GM12865 (cell line): ENCODE measurements at regions not wholly inside any gene's neighbourhood (a gene's known extent, or its start where the extent isn't known, plus 50 kb on each side); places are given as distances from the start of the nearest gene placed in this dataset.

Experiments used
- DNase-seq: peaks from one replicate; pipeline ENCODE4 v3.0.0; 2010; ENCODE audit warnings: low read depth
- H3K4me3 ChIP-seq: 2 replicates; pipeline ENCODE4 v1.5.1; 2011; ENCODE audit warnings: mild to moderate bottlenecking, low read depth, low read length, control low read depth
- TF ChIP-seq, protein P1 (sequence below): IDR thresholded peaks from 2 replicates; pipeline ENCODE4 v1.5.1; 2011; ENCODE audit warnings: low read length, control low read depth, low read depth, inconsistent platforms; ENCODE audit not compliant: insufficient read depth; ENCODE audit errors: missing control alignments

DNA sequence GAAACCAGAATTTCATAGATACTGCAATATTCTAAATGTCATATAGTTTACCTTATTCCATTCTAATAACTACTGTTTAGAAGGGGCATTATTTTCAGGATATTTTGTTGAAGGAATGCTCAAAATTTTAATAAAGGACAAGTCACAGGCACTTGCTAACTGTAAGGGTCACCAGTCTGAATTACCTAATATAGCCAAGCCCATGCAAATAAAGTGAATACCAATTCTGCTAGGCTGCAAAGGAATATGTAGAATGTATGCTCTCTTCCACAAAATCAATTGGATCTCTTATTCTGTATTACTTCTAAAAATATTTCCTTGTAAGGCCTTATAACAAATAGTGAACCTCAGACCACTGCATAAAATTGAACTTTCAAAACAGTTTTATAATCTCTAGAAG, 52.3 kb upstream of the FAT4 start:
- TF ChIP-seq, protein P1, sequence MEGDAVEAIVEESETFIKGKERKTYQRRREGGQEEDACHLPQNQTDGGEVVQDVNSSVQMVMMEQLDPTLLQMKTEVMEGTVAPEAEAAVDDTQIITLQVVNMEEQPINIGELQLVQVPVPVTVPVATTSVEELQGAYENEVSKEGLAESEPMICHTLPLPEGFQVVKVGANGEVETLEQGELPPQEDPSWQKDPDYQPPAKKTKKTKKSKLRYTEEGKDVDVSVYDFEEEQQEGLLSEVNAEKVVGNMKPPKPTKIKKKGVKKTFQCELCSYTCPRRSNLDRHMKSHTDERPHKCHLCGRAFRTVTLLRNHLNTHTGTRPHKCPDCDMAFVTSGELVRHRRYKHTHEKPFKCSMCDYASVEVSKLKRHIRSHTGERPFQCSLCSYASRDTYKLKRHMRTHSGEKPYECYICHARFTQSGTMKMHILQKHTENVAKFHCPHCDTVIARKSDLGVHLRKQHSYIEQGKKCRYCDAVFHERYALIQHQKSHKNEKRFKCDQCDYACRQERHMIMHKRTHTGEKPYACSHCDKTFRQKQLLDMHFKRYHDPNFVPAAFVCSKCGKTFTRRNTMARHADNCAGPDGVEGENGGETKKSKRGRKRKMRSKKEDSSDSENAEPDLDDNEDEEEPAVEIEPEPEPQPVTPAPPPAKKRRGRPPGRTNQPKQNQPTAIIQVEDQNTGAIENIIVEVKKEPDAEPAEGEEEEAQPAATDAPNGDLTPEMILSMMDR = no peak
- no peak overlapping the region for H3K4me3 ChIP-seq
- DNase-seq = no peak

DNA sequence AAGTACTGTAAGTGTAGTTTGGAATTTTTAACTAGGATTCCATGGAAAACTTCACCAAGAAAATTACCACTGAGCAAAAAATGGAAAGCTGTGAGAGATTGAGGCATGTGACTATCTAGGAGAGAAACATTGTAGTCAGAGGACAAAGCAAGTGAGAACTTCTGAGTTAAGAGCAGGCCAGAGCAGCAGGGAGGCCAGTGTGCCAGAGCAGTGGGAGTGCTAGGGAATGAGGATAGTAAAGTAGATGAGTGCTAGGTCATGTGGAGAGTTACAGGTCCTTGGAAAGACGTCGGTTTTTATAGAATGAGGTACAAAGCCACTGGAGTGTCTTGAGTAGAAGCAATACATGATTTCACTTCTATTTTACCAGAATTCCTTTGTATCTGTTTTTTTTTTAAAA, 52.7 kb upstream of the FAT4 start:
- no peak for DNase-seq
- TF ChIP-seq, protein P1 = no peak

DNA sequence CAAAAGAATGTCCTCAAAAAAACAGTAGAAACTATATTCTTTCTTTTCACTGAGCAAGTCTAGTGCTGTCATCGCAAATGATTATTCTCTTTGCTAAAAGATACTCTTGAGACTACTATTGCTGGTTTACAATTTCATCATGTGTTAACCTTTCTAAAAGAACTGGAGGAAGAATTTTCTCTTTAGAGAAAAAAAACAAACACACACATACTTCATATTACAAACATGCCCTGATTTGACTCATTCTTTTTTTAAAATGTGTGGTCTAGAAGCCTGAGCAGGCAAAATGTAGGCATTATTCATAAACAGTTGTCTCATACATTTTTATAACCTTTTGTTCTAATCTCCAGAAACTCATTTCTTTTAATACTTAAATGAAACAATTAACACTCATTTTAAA, 60.6 kb upstream of the FAT4 start:
- no peak overlapping the region for H3K4me3 ChIP-seq
- no peak for DNase-seq
- TF ChIP-seq, protein P1 = no peak

More for the DNA sequence above, 52.7 kb upstream of the FAT4 start:
- H3K4me3 ChIP-seq = no peak overlapping the region

DNA sequence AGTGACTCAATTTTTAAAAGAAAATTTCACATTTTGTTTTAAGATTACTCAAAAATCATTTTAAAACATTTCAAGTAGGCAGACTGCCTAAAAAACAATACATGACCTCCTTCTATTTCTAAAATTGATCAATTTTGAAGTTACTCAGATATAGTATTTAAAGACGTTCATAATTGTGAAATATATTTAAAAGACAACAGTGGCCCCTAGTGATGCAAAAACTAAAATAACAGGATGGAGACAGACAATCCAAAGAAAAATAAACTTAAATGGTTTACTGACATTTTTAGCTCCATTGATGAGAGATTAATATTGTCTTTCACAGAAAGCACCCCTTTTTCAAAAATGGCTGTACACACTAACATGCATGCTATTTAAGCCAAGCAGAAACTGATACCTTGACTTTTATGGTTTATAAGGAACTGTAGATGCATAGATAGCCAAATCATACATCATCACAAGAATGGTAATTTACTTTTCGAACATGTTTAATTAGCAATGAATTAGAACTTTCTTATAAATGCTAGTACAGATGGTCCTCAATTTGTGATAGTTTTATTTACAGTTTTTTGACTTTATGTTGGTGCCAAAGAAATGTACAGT, 69.8 kb upstream of the FAT4 start:
- TF ChIP-seq, protein P1 = no peak
- no peak overlapping the region for H3K4me3 ChIP-seq
- DNase-seq = no peak

DNA sequence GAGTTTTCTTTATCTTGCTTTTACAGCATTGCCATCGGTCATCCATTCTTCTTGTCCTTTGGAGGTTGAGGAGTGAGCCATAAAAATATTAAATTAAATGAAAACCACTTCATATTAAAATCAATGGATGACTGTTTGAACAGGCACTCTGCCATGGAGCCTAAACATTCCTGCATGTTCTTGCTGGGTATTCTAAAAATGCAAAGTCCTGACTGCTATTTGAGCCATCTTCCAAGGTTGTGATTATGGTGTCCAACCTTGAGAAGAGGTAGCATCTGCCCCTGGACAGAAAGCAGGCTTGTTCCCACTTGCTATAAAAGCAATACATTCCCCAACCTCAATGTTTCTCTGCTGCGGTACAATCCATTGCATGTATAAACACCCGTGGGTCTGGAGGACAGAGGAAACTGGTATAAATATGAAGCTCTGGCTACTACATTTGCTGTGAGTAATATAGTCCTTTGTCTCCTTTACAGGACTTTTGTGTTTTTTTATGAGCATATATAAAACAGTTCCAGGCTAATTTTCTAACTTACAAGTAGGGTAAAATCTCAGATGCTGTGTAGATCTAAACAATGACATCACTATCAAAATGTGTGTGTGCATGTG, 70.9 kb upstream of the FAT4 start:
- H3K4me3 ChIP-seq = no peak overlapping the region
- DNase-seq = no peak
- TF ChIP-seq, protein P1 = no peak

DNA sequence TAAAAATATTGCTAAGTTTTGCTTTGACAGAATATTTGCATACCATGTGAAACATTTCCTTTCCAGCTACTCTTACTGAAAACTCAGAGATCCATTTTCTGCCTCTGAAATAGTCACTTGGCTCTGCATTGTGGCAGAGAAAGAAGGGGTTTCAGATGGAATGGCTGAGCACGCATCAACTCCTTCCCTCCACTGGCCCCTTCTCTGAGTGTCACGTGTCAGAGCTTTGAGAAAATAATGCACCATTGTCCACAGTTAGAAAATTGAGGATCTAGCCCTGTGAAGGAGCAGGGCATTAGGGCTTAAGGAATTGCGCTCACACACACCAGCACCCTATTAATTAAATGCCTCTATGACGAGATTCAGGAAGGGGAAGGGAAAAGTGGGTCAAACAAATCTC, 78.8 kb upstream of the FAT4 start:
- H3K4me3 ChIP-seq = no peak overlapping the region
- DNase-seq = no peak
- TF ChIP-seq, protein P1 = no peak

DNA sequence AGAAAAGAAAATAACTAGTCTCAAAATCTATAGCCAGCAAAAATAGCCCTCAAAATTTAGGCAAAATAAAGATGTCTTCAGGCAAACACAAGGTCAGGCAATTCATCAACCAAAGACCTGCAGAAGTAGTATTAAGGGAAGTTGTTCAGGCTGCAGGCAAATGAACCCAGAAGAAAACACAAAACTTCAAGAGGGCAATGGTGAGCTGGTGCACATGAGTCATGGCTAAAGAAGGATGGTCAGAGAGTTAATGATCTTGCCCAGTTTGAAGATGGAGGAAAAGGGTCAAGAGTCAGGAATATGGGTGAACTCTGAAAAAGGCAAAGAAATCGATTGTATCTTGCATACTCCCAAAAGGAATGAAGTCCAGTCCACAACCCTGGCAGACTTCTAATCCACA, 83.1 kb upstream of the FAT4 start:
- H3K4me3 ChIP-seq = no peak overlapping the region
- TF ChIP-seq, protein P1 = no peak
- no peak for DNase-seq
